Heart left ventricle (tissue), 16 donors: ENCODE measurements at regions not wholly inside any gene's neighbourhood (a gene's known extent, or its start where the extent isn't known, plus 50 kb on each side); places are given as distances from the start of the nearest gene placed in this dataset.

Source experiments
- ATAC-seq, 4 donors: fragments of 200-7000 bp; cut with Tn5 transposase; one replicate each; pipeline ENCODE4 v1.9.1; 2020 to 2022; ENCODE audit warnings: moderate library complexity in 4 of 4, mild to moderate bottlenecking in 3 of 4, moderate number of reproducible peaks in 1 of 4
- DNase-seq, 5 donors: peaks; one replicate each; pipeline ENCODE4 v3.0.0-alpha.2; 2020
- H3K27ac ChIP-seq, 12 donors: fragments of 200-600 bp; sonication (generic) in 4 of 12; one replicate each; pipeline versions ENCODE4 v1.5.0 to v1.8.0; 2016 to 2022; ENCODE audit warnings: mild to moderate bottlenecking in 2 of 12
- H3K27me3 ChIP-seq, 9 donors: fragments of 200-600 bp; sonication (generic) in 2 of 9; one replicate each; pipeline versions ENCODE4 v1.5.1 to v1.8.0; 2016 to 2022; ENCODE audit warnings: mild to moderate bottlenecking in 3 of 9
- H3K36me3 ChIP-seq, 9 donors: fragments of 200-600 bp; sonication (generic) in 2 of 9; one replicate each; pipeline versions ENCODE4 v1.5.0 to v1.8.0; 2018 to 2022; ENCODE audit warnings: mild to moderate bottlenecking in 2 of 9
- H3K4me1 ChIP-seq, 12 donors: fragments of 200-600 bp; sonication (generic) in 4 of 12; one replicate each; pipeline versions ENCODE4 v1.5.0 to v1.8.0; 2016 to 2022; ENCODE audit warnings: mild to moderate bottlenecking in 3 of 12
- H3K4me3 ChIP-seq, 12 donors: fragments of 200-600 bp; sonication (generic) in 4 of 12; one replicate each; pipeline versions ENCODE4 v1.5.0 to v1.8.0; 2017 to 2022; ENCODE audit warnings: mild to moderate bottlenecking in 9 of 12, moderate library complexity in 4 of 12
- H3K9me3 ChIP-seq, 12 donors: fragments of 200-600 bp; sonication (generic) in 4 of 12; one replicate each; pipeline versions ENCODE4 v1.5.0 to v1.8.0; 2016 to 2022; ENCODE audit warnings: mild to moderate bottlenecking in 1 of 12
- CTCF ChIP-seq, 12 donors: fragments of 200-600 bp; sonication (generic) in 4 of 12; IDR thresholded peaks; one replicate each; pipeline versions ENCODE4 v1.5.0 to v1.8.0; 2018 to 2022; ENCODE audit warnings: antibody characterized with exemption in 12 of 12, mild to moderate bottlenecking in 5 of 12
- POLR2A ChIP-seq, 2 donors: fragments of 450-650 bp; IDR thresholded peaks; one replicate each; pipeline ENCODE4 v1.6.1; 2017; ENCODE audit warnings: antibody characterized with exemption in 2 of 2, mild to moderate bottlenecking in 2 of 2, moderate library complexity in 2 of 2
- WGBS, 4 donors: extraction: QIAGEN DNeasy Blood & Tissue Kit in 2 of 4; methylation state at CpG; one replicate each; pipeline versions ENCODE4 v1.1.5 to v1.1.7; 2013 to 2018; 5-methylcytosine and 5-hydroxymethylcytosine counted together
- intact Hi-C, 10 donors: fragments of 100-400 bp; cut with DNase I; formaldehyde crosslinking; loops; one replicate each; pipeline versions ENCODE4 v1.11.1 to v1.14.2; 2022
- donor health status: ischemic (EF 13 %, LVEDD 7.1; RV severe dilation, severe dysfunction).
- donor health status: healthy with polysubstance abuse.
- donor health status: DM: no; HTN: yes; CAD: no.
- donor health status: DM: no; HTN: no; CAD: no.
- donor health status: ischemic (EF 25% LVEDD 6.9; RV normal size, moderate dysfunction).
- donor health status: ischemic (EF 25% LVEDD 5.7; RV mildly dilated, moderate dysfunction).
- donor health status: healthy.
- donor health status: DM: yes; HTN: yes; CAD: no.
- donor health status: ischemic (EF 35%, LVEDD 5.7; RV mildly dilated, moderate dysfunction).
- donor health status: nonischemic (EF 11% LVEDD 7.7; RV severe dilation, severe dysfunction).
- donor health status: DM: yes; HTN: yes; CAD: no.
- donor health status: PGD.
- donor health status: ischemic (EF 29% LVEDD 5.4; RV normal size, mild dysfunction).
- donor health status: nonischemic (EF 23%, LVEDD 6.1; RV moderate dilation, normal function).

- H3K27me3 ChIP-seq: peaks cover 0 to 4% (median 0%) of the 10 kb centered on the region in 9 donors
- H3K4me1 ChIP-seq: peaks cover 0 to 4% (median 0%) of the 10 kb centered on the region in 12 donors
- H3K9me3 ChIP-seq: no peaks in the 10 kb centered on the region
- ATAC-seq (no peak), DNase-seq (no peak)
- 84 to 94% (median 88%) methylated on average over 3 of the region's 3 CpGs for WGBS, 4 donors
- no peaks in the 10 kb centered on the region for H3K36me3 ChIP-seq
- TF ChIP-seq POLR2A (IDR thresholded peaks at IDR 0.05): no peak
- no peak for TF ChIP-seq CTCF (IDR thresholded peaks at IDR 0.05)
- intact Hi-C loops: no loop called here
- no peak overlapping the region for H3K4me3 ChIP-seq
- no peak overlapping the region for H3K27ac ChIP-seq
These were observed 50.9 kb upstream of the CHRNB4 start for GRCh38 chr15:78691851-78692421.

DNA sequence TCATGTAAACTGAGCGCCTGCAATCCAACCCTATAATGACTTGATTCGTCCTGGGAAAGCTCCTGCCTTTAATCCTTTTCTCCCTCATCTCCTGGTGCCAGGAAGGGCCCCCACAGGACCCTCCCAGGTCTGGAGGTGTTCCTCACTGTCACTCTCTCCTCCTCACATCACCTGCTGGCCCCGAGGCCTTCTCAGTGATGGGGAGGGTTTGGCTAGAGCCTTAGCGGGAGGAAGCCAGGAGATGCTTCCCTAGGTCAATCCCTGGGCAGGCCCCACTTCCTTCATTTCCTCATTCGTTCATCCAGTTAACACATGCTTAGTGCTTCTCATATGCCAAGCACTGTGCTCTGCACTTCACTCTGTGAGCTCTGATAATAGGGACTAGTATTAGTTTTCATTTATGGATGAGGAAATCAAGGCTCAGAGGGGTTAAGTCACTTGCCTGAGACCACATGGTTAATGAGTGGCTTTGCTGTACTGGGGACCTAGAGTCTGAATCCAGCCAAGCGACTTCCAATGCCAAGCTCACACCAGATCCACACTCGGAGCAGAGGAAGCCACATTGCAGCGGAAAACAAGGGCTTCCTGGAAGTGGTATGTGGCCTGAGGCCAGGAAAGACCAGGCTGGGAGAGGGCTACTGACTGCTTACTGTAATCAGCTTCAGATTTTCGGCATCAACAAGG is 50.3 kb upstream of the CHRNB4 start:
- Histone ChIP-seq H3K36me3 (no peaks in the 10 kb centered on the region), H3K27me3 (peaks cover 0 to 4% (median 0%) of the 10 kb centered on the region in 9 donors), H3K4me3 (no peak overlapping the region), H3K4me1 (peaks cover 0 to 5% (median 0%) of the 10 kb centered on the region in 12 donors), H3K9me3 (no peaks in the 10 kb centered on the region), H3K27ac (no peak overlapping the region)
- WGBS, 4 donors: 56 to 67% (median 64%) methylated on average over 9 of the region's 9 CpGs
- TF ChIP-seq POLR2A (IDR thresholded peaks at IDR 0.05): no peak
- TF ChIP-seq CTCF (IDR thresholded peaks at IDR 0.05): no peak
- ATAC-seq (no peak), DNase-seq (peak in 1 of 5 donors; percentile 10)
- intact Hi-C loops: no loop called here
